Vagina (tissue), 2 donors: ENCODE measurements at regions not wholly inside any gene's neighbourhood (a gene's known extent, or its start where the extent isn't known, plus 50 kb on each side); places are given as distances from the start of the nearest gene placed in this dataset.

Experiments used
- POLR2A ChIP-seq, 2 donors: fragments of 450-650 bp; IDR thresholded peaks; one replicate each; pipeline ENCODE4 v1.6.1; 2017; ENCODE audit warnings: antibody characterized with exemption in 2 of 2, mild to moderate bottlenecking in 2 of 2, moderate library complexity in 2 of 2
- TF ChIP-seq, protein P1 (sequence below), 3 experiments: fragments of 450-650 bp in 2 of 3; fragments of 200-600 bp in 1 of 3; sonication (generic) in 1 of 3; IDR thresholded peaks; one replicate each; pipeline ENCODE4 v1.5.1; 2017 to 2019; ENCODE audit warnings: antibody characterized with exemption in 3 of 3, mild to moderate bottlenecking in 2 of 3, moderate library complexity in 2 of 3

DNA sequence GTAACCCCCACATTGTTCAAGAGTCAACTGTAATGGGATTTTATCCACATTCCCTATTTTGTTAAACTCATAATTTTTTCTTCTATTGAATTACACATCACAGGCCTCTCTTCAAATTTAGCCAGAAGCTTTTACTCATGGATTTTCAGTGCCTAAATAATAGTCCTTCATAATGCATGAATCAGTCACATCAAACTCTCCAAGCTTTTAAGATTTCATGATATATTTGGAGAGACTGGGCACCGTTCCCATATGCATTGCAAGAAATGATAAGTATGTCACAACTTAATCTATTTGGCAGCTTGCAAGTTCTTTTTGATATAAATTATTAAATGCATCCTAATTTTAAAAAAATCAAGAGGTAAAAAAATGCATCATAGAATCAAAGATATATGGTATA lies 465.9 kb downstream of the DMAC1 start:
- TF ChIP-seq, protein P1, sequence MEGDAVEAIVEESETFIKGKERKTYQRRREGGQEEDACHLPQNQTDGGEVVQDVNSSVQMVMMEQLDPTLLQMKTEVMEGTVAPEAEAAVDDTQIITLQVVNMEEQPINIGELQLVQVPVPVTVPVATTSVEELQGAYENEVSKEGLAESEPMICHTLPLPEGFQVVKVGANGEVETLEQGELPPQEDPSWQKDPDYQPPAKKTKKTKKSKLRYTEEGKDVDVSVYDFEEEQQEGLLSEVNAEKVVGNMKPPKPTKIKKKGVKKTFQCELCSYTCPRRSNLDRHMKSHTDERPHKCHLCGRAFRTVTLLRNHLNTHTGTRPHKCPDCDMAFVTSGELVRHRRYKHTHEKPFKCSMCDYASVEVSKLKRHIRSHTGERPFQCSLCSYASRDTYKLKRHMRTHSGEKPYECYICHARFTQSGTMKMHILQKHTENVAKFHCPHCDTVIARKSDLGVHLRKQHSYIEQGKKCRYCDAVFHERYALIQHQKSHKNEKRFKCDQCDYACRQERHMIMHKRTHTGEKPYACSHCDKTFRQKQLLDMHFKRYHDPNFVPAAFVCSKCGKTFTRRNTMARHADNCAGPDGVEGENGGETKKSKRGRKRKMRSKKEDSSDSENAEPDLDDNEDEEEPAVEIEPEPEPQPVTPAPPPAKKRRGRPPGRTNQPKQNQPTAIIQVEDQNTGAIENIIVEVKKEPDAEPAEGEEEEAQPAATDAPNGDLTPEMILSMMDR (IDR thresholded peaks at IDR 0.05): no peak
- TF ChIP-seq POLR2A (IDR thresholded peaks at IDR 0.05): no peak
